ENCODE measurements at regions not wholly inside any gene's neighbourhood (a gene's known extent, or its start where the extent isn't known, plus 50 kb on each side); places are given as distances from the start of the nearest gene placed in this dataset.

DNA sequence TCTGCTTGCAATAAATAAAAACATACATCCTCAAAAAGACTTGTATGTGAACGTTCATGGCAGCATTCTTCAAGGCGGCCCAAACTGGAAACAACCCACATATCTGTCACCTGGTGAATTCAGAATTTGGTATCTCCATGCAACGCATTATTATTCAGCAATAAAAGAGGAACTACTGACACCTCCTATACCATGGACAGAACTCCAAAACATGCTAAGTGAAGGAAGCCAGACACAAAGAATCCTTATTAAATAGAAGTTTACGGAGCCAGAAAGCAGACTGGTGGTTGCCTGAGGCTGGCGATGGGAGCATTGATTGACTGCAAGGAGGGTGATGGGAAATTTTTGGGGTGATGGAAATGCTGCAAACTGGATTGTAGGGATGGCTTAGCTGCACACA lies 530.8 kb upstream of the DPP6 start:
- no peak for TF ChIP-seq CTCF (IDR thresholded peaks at IDR 0.05)
- no peak for TF ChIP-seq POLR2A (IDR thresholded peaks at IDR 0.05)

All from prostate gland (tissue), 2 donors.